HEK293 (cell line): ENCODE measurements at regions not wholly inside any gene's neighbourhood (a gene's known extent, or its start where the extent isn't known, plus 50 kb on each side); places are given as distances from the start of the nearest gene placed in this dataset.

Experiments used
- ZNF274 ChIP-seq, 2 experiments: fragments of 200-500 bp in 1 of 2; fragments of 450-650 bp in 1 of 2; sonication (Bioruptor generic) in 1 of 2; formaldehyde crosslinking in 1 of 2; IDR thresholded peaks; 2 replicates each; pipeline versions ENCODE4 v1.5.1 to v1.6.1; 2014 to 2016; ENCODE audit warnings: borderline replicate concordance in 1 of 2, inconsistent platforms in 1 of 2, low read length in 1 of 2, missing biosample characterization in 1 of 2, missing genetic modification characterization in 1 of 2
- TF ChIP-seq, protein P1 (sequence below): fragments of 450-650 bp; formaldehyde crosslinking; IDR thresholded peaks from 2 replicates; pipeline ENCODE4 v1.5.1; 2016; ENCODE audit warnings: missing biosample characterization, missing genetic modification characterization

DNA sequence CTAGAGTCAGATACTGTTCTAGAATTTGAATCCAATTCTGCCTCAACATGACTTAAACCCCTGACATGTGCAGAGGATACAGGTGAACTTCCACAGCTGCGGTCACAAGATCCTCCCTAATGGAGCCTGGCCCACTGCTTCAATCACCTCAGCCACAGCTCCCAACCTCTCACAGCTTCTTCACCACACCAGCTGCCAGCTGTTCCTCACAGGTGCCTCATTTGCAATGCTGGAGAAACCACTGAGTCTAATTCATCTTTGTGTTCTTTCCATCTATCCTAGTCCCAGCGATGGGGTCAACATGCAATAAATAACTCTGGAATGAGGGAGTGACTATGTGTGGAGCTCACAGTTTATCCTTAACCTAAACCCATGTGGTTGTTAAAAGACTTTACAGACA is 72.0 kb upstream of the MAF start:
- TF ChIP-seq, protein P1, sequence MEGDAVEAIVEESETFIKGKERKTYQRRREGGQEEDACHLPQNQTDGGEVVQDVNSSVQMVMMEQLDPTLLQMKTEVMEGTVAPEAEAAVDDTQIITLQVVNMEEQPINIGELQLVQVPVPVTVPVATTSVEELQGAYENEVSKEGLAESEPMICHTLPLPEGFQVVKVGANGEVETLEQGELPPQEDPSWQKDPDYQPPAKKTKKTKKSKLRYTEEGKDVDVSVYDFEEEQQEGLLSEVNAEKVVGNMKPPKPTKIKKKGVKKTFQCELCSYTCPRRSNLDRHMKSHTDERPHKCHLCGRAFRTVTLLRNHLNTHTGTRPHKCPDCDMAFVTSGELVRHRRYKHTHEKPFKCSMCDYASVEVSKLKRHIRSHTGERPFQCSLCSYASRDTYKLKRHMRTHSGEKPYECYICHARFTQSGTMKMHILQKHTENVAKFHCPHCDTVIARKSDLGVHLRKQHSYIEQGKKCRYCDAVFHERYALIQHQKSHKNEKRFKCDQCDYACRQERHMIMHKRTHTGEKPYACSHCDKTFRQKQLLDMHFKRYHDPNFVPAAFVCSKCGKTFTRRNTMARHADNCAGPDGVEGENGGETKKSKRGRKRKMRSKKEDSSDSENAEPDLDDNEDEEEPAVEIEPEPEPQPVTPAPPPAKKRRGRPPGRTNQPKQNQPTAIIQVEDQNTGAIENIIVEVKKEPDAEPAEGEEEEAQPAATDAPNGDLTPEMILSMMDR, result no peak
- TF ChIP-seq ZNF274 (IDR thresholded peaks at IDR 0.05; ENCODE audit: low read length) (no peak), ZNF274 (tag by site-specific recombination; IDR thresholded peaks at IDR 0.05; ENCODE audit: borderline replicate concordance) (no peak)
